HFFc6 (cell line): ENCODE measurements at regions not wholly inside any gene's neighbourhood (a gene's known extent, or its start where the extent isn't known, plus 50 kb on each side); places are given as distances from the start of the nearest gene placed in this dataset.

Experiments used
- DNase-seq: peaks from one replicate; pipeline ENCODE4 v3.0.0-alpha.2; 2018
- H3K27ac Mint-ChIP-seq: 2 replicates; pipeline ENCODE4 v1.8.0; 2020; ENCODE audit warnings: mild to moderate bottlenecking, mixed read lengths
- H3K27me3 Mint-ChIP-seq: 2 replicates; pipeline ENCODE4 v1.8.0; 2021; ENCODE audit warnings: mild to moderate bottlenecking, moderate library complexity, mixed read lengths; ENCODE audit not compliant: insufficient read depth
- H3K36me3 Mint-ChIP-seq: 2 replicates; pipeline ENCODE4 v1.8.0; 2021; ENCODE audit warnings: low read depth, mixed read lengths
- H3K4me1 Mint-ChIP-seq: 2 replicates; pipeline ENCODE4 v1.8.0; 2020; ENCODE audit warnings: low read depth, mixed read lengths
- H3K4me3 Mint-ChIP-seq: 2 replicates; pipeline ENCODE4 v1.8.0; 2020; ENCODE audit warnings: mild to moderate bottlenecking, moderate library complexity, mixed read lengths
- H3K9me3 Mint-ChIP-seq: 2 replicates; pipeline ENCODE4 v1.8.0; 2020; ENCODE audit warnings: mild to moderate bottlenecking, mixed read lengths
- CTCF ChIP-seq: fragments of 200-600 bp; sonication (generic); IDR thresholded peaks from 2 replicates; pipeline ENCODE4 v1.5.0; 2021; ENCODE audit warnings: antibody characterized with exemption, mild to moderate bottlenecking

GRCh38 chr3:188940573-188940932 lies 231.2 kb upstream of the TPRG1 start:
- peaks cover 25% of the 10 kb centered on the region; the same call in 1 of the 2 replicates for H3K4me1 Mint-ChIP-seq
- peaks cover 7% of the 10 kb centered on the region for H3K27me3 Mint-ChIP-seq
- DNase-seq: no peak
- no peak overlapping the region for H3K27ac Mint-ChIP-seq
- H3K4me3 Mint-ChIP-seq: no peak overlapping the region
- H3K36me3 Mint-ChIP-seq: peaks cover 8% of the 10 kb centered on the region; the same call in 1 of the 2 replicates
- H3K9me3 Mint-ChIP-seq: no peaks in the 10 kb centered on the region
- TF ChIP-seq CTCF: no peak

DNA sequence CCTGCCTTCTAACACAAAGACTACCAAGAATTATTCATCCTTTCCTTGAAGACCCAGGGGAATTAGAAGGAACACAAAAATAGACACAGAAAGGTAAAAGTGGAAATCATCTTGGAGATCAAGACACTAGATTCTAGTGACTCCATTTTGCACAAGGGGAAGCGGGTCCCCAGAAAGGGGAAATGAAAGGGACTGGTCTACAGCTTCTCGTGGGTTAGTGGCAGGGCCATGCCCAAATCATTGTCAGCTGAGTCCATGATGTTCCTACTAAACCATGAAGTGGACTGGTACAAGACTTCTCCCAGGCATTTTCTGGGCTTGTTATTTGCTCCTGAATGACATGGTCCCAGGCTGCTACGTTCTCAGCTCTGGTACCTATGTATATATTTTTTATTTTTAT lies 230.7 kb upstream of the TPRG1 start:
- no peak for DNase-seq
- peaks cover 7% of the 10 kb centered on the region for H3K27me3 Mint-ChIP-seq
- H3K4me3 Mint-ChIP-seq: no peak overlapping the region
- H3K27ac Mint-ChIP-seq: no peak overlapping the region
- no peak for TF ChIP-seq CTCF
- H3K9me3 Mint-ChIP-seq: no peaks in the 10 kb centered on the region
- H3K4me1 Mint-ChIP-seq: peaks cover 25% of the 10 kb centered on the region; the same call in 1 of the 2 replicates
- H3K36me3 Mint-ChIP-seq: peaks cover 8% of the 10 kb centered on the region; the same call in 1 of the 2 replicates

GRCh38 chr3:188942191-188942590 lies 229.6 kb upstream of the TPRG1 start:
- DNase-seq: no peak
- H3K27ac Mint-ChIP-seq: no peak overlapping the region
- H3K9me3 Mint-ChIP-seq: no peaks in the 10 kb centered on the region
- H3K36me3 Mint-ChIP-seq: peaks cover 8% of the 10 kb centered on the region; the same call in 1 of the 2 replicates
- peaks cover 24% of the 10 kb centered on the region; the same call in 1 of the 2 replicates for H3K4me1 Mint-ChIP-seq
- H3K4me3 Mint-ChIP-seq: no peak overlapping the region
- TF ChIP-seq CTCF: no peak
- H3K27me3 Mint-ChIP-seq: peaks cover 7% of the 10 kb centered on the region

GRCh38 chr3:188943591-188943990 lies 228.2 kb upstream of the TPRG1 start:
- Mint-ChIP-seq H3K36me3 (no peaks in the 10 kb centered on the region), H3K4me1 (peaks cover 27% of the 10 kb centered on the region), H3K9me3 (no peaks in the 10 kb centered on the region), H3K27me3 (peaks cover 5% of the 10 kb centered on the region), H3K4me3 (no peak overlapping the region), H3K27ac (no peak overlapping the region)
- DNase-seq: no peak
- no peak for TF ChIP-seq CTCF

GRCh38 chr3:188944108-188944507 lies 227.7 kb upstream of the TPRG1 start:
- H3K27ac Mint-ChIP-seq: no peak overlapping the region
- DNase-seq: no peak
- no peak overlapping the region for H3K4me3 Mint-ChIP-seq
- TF ChIP-seq CTCF: no peak
- H3K4me1 Mint-ChIP-seq: peaks cover 32% of the 10 kb centered on the region
- H3K27me3 Mint-ChIP-seq: peaks cover 5% of the 10 kb centered on the region
- H3K9me3 Mint-ChIP-seq: no peaks in the 10 kb centered on the region
- no peaks in the 10 kb centered on the region for H3K36me3 Mint-ChIP-seq
